Uterus (tissue), 3 donors: ENCODE measurements at regions not wholly inside any gene's neighbourhood (a gene's known extent, or its start where the extent isn't known, plus 50 kb on each side); places are given as distances from the start of the nearest gene placed in this dataset.
"Not testable (repeated sequence)": the region's sequence is repeated elsewhere in the genome, so short reads cannot be mapped to it uniquely, and the experiment has no call there.

ENCODE experiments used
- DNase-seq, 2 donors: peaks; one replicate each; pipeline ENCODE4 v3.0.0-alpha.2; 2019 to 2020
- H3K27ac ChIP-seq, 2 donors: fragments of 200-600 bp; sonication (generic); 1 replicate in 1 of 2; 2 replicates in 1 of 2; pipeline ENCODE4 v1.5.1; 2016 to 2018
- H3K27me3 ChIP-seq, 2 donors: fragments of 200-600 bp; sonication (generic); one replicate each; pipeline ENCODE4 v1.5.1; 2018 to 2019; ENCODE audit warnings: control low read depth in 1 of 2
- H3K36me3 ChIP-seq, 2 donors: fragments of 200-600 bp; sonication (generic); one replicate each; pipeline ENCODE4 v1.5.1; 2019; ENCODE audit warnings: control low read depth in 1 of 2
- H3K4me1 ChIP-seq, 2 donors: fragments of 200-600 bp; sonication (generic); one replicate each; pipeline ENCODE4 v1.5.1; 2018 to 2019; ENCODE audit warnings: control low read depth in 1 of 2
- H3K4me3 ChIP-seq, 2 donors: fragments of 200-600 bp; sonication (generic); 1 replicate in 1 of 2; 2 replicates in 1 of 2; pipeline ENCODE4 v1.5.1; 2018 to 2019; ENCODE audit warnings: mild to moderate bottlenecking in 1 of 2
- H3K9me3 ChIP-seq, 2 donors: fragments of 200-600 bp; sonication (generic); one replicate each; pipeline ENCODE4 v1.5.1; 2019; ENCODE audit warnings: control low read depth in 1 of 2
- CTCF ChIP-seq, 4 experiments: fragments of 200-600 bp in 2 of 4; fragments of 450-650 bp in 2 of 4; sonication (generic) in 2 of 4; IDR thresholded peaks; one replicate each; pipeline ENCODE4 v1.5.1; 2016 to 2019; ENCODE audit warnings: antibody characterized with exemption in 4 of 4, mild to moderate bottlenecking in 2 of 4, moderate library complexity in 1 of 4
- POLR2A ChIP-seq, 2 donors: fragments of 450-650 bp; IDR thresholded peaks; one replicate each; pipeline ENCODE4 v1.6.1; 2016; ENCODE audit warnings: antibody characterized with exemption in 2 of 2, mild to moderate bottlenecking in 1 of 2, moderate library complexity in 1 of 2
- intact Hi-C: fragments of 100-400 bp; cut with DNase I; formaldehyde crosslinking; loops from one replicate; pipeline ENCODE4 v1.15.1; 2023; ENCODE audit warnings: low total_unique reads
- donor health status: DM: yes; HTN: yes; CAD: no.

- TF ChIP-seq CTCF (IDR thresholded peaks at IDR 0.05) = no peak
- no peak for TF ChIP-seq POLR2A (IDR thresholded peaks at IDR 0.05)
- intact Hi-C loops = no loop called here
Measured at GRCh38 chr4:34964613-34965012, 1279.7 kb downstream of the ARAP2 start.

GRCh38 chr4:34972189-34972588 is 1272.1 kb downstream of the ARAP2 start:
- intact Hi-C loops = no loop called here
- no peaks in the 10 kb centered on the region for H3K4me1 ChIP-seq

More at GRCh38 chr4:34964613-34965012, 1279.7 kb downstream of the ARAP2 start:
- H3K27me3 ChIP-seq = no peaks in the 10 kb centered on the region
- no peaks in the 10 kb centered on the region for H3K4me1 ChIP-seq
- no peak overlapping the region for H3K27ac ChIP-seq
- no peaks in the 10 kb centered on the region for H3K36me3 ChIP-seq
- no peak overlapping the region for H3K4me3 ChIP-seq
- H3K9me3 ChIP-seq = no peaks in the 10 kb centered on the region
- no peak for DNase-seq

GRCh38 chr4:34973650-34974312 is 1270.5 kb downstream of the ARAP2 start:
- Histone ChIP-seq H3K4me3 (no peak overlapping the region), H3K9me3 (no peaks in the 10 kb centered on the region), H3K27ac (no peak overlapping the region), H3K4me1 (no peaks in the 10 kb centered on the region), H3K36me3 (no peaks in the 10 kb centered on the region), H3K27me3 (no peaks in the 10 kb centered on the region)
- intact Hi-C loops = no loop called here
- DNase-seq = no peak
- TF ChIP-seq CTCF (IDR thresholded peaks at IDR 0.05) = no peak
- TF ChIP-seq POLR2A (IDR thresholded peaks at IDR 0.05) = no peak

More at GRCh38 chr4:34972189-34972588, 1272.1 kb downstream of the ARAP2 start:
- no peak for DNase-seq
- no peak overlapping the region for H3K27ac ChIP-seq
- H3K36me3 ChIP-seq = no peaks in the 10 kb centered on the region
- no peaks in the 10 kb centered on the region for H3K27me3 ChIP-seq
- no peaks in the 10 kb centered on the region for H3K9me3 ChIP-seq
- H3K4me3 ChIP-seq = no peak overlapping the region
- TF ChIP-seq CTCF (IDR thresholded peaks at IDR 0.05) (no peak), POLR2A (IDR thresholded peaks at IDR 0.05) (no peak)

GRCh38 chr4:34974313-34974680 is 1270.0 kb downstream of the ARAP2 start:
- Histone ChIP-seq H3K9me3 (no peaks in the 10 kb centered on the region), H3K4me1 (no peaks in the 10 kb centered on the region), H3K27me3 (no peaks in the 10 kb centered on the region), H3K36me3 (no peaks in the 10 kb centered on the region), H3K27ac (no peak overlapping the region), H3K4me3 (no peak overlapping the region)
- intact Hi-C loops = no loop called here
- no peak for DNase-seq
- TF ChIP-seq CTCF (IDR thresholded peaks at IDR 0.05) (no peak), POLR2A (IDR thresholded peaks at IDR 0.05) (no peak)

- intact Hi-C loops, H3K27me3 ChIP-seq, H3K4me3 ChIP-seq, DNase-seq, H3K27ac ChIP-seq, H3K4me1 ChIP-seq, H3K36me3 ChIP-seq, H3K9me3 ChIP-seq: not testable (repeated sequence)
Measured at GRCh38 chr4:35021222-35021621, 1223.1 kb downstream of the ARAP2 start.
